Osteoblast (primary cell): ENCODE measurements at regions not wholly inside any gene's neighbourhood (a gene's known extent, or its start where the extent isn't known, plus 50 kb on each side); places are given as distances from the start of the nearest gene placed in this dataset.

ENCODE experiments used
- DNase-seq: peaks from one replicate; pipeline ENCODE4 v3.0.0; 2011; ENCODE audit warnings: low spot score, mixed read lengths; ENCODE audit not compliant: insufficient read length; ENCODE audit errors: missing footprints
- H2AFZ ChIP-seq: 2 replicates; pipeline ENCODE4 v1.6.0; 2011; ENCODE audit warnings: mild to moderate bottlenecking, low read length
- H3K27ac ChIP-seq: 2 replicates; pipeline ENCODE4 v1.5.1; 2011; ENCODE audit warnings: mild to moderate bottlenecking, low read depth, low read length, moderate library complexity
- H3K27me3 ChIP-seq: 2 replicates; pipeline ENCODE4 v1.6.0; 2012; ENCODE audit warnings: mild to moderate bottlenecking, control low read depth, inconsistent platforms, low read length, moderate library complexity; ENCODE audit not compliant: insufficient read depth
- H3K36me3 ChIP-seq: 2 replicates; pipeline ENCODE4 v1.5.1; 2011; ENCODE audit warnings: mild to moderate bottlenecking, low read length, control low read depth, moderate library complexity; ENCODE audit not compliant: insufficient read depth
- H3K4me1 ChIP-seq: 2 replicates; pipeline ENCODE4 v1.5.1; 2011; ENCODE audit warnings: mild to moderate bottlenecking, low read length, control low read depth, moderate library complexity; ENCODE audit not compliant: insufficient read depth
- H3K4me2 ChIP-seq: 2 replicates; pipeline ENCODE4 v1.6.0; 2011; ENCODE audit warnings: mild to moderate bottlenecking, low read length; ENCODE audit not compliant: insufficient read depth
- H3K4me3 ChIP-seq: fragments of 200-600 bp; sonication (generic); 3 replicates; pipeline ENCODE4 v1.5.1; 2012; ENCODE audit warnings: mild to moderate bottlenecking, low read length, inconsistent platforms; ENCODE audit not compliant: insufficient read depth
- H3K79me2 ChIP-seq: 2 replicates; pipeline ENCODE4 v1.6.0; 2012; ENCODE audit warnings: mild to moderate bottlenecking, low read length, control low read depth, inconsistent platforms; ENCODE audit not compliant: insufficient read depth
- H3K9me3 ChIP-seq: 2 replicates; pipeline ENCODE4 v1.5.1; 2011; ENCODE audit warnings: low read depth, low read length, control low read depth
- H4K20me1 ChIP-seq: 2 replicates; pipeline ENCODE4 v1.6.0; 2012; ENCODE audit warnings: mild to moderate bottlenecking, low read length, control low read depth; ENCODE audit not compliant: insufficient read depth
- CTCF ChIP-seq: IDR thresholded peaks from 2 replicates; pipeline ENCODE4 v1.5.1; 2011; ENCODE audit warnings: mild to moderate bottlenecking, low read depth, low read length, moderate library complexity; ENCODE audit errors: extremely low read depth

- H3K4me2 ChIP-seq, result no peak overlapping the region
- DNase-seq, result no peak
Observed at GRCh38 chr1:56115701-56116100, 463.7 kb downstream of the PLPP3 start.

GRCh38 chr1:56113679-56114078 is 465.7 kb downstream of the PLPP3 start:
- no peak for TF ChIP-seq CTCF
- no peak overlapping the region for H3K4me2 ChIP-seq
- H3K27ac ChIP-seq, result no peak overlapping the region
- no peaks in the 10 kb centered on the region for H3K36me3 ChIP-seq
- no peaks in the 10 kb centered on the region for H3K27me3 ChIP-seq
- H3K4me3 ChIP-seq, result no peak overlapping the region
- DNase-seq, result no peak
- no peaks in the 10 kb centered on the region for H4K20me1 ChIP-seq
- no peaks in the 10 kb centered on the region for H3K9me3 ChIP-seq
- H3K79me2 ChIP-seq, result no peaks in the 10 kb centered on the region
- no peak overlapping the region for H2AFZ ChIP-seq
- H3K4me1 ChIP-seq, result no peaks in the 10 kb centered on the region

More at GRCh38 chr1:56115701-56116100, 463.7 kb downstream of the PLPP3 start:
- Histone ChIP-seq H3K4me1 (no peaks in the 10 kb centered on the region), H3K4me3 (no peak overlapping the region), H2AFZ (no peak overlapping the region), H3K9me3 (no peaks in the 10 kb centered on the region), H3K79me2 (no peaks in the 10 kb centered on the region), H3K36me3 (no peaks in the 10 kb centered on the region), H3K27me3 (no peaks in the 10 kb centered on the region), H4K20me1 (no peaks in the 10 kb centered on the region), H3K27ac (no peak overlapping the region)
- TF ChIP-seq CTCF, result no peak

- no peaks in the 10 kb centered on the region for H3K27me3 ChIP-seq
- no peaks in the 10 kb centered on the region for H3K79me2 ChIP-seq
- H3K4me2 ChIP-seq, result no peak overlapping the region
- no peaks in the 10 kb centered on the region for H3K36me3 ChIP-seq
- no peaks in the 10 kb centered on the region for H4K20me1 ChIP-seq
- no peak overlapping the region for H3K4me3 ChIP-seq
- H3K4me1 ChIP-seq, result no peaks in the 10 kb centered on the region
- TF ChIP-seq CTCF, result no peak
- H3K27ac ChIP-seq, result no peak overlapping the region
- no peaks in the 10 kb centered on the region for H3K9me3 ChIP-seq
- DNase-seq, result no peak
- H2AFZ ChIP-seq, result no peak overlapping the region
Observed at GRCh38 chr1:56107275-56107638, 472.1 kb downstream of the PLPP3 start.

- H3K4me2 ChIP-seq, result no peak overlapping the region
Observed at GRCh38 chr1:56106531-56107274, 472.7 kb downstream of the PLPP3 start.

More at GRCh38 chr1:56106531-56107274, 472.7 kb downstream of the PLPP3 start:
- Histone ChIP-seq H2AFZ (no peak overlapping the region), H3K36me3 (no peaks in the 10 kb centered on the region), H4K20me1 (no peaks in the 10 kb centered on the region), H3K79me2 (no peaks in the 10 kb centered on the region), H3K27ac (no peak overlapping the region), H3K9me3 (no peaks in the 10 kb centered on the region), H3K4me1 (no peaks in the 10 kb centered on the region), H3K4me3 (no peak overlapping the region), H3K27me3 (no peaks in the 10 kb centered on the region)
- no peak for DNase-seq
- TF ChIP-seq CTCF, result no peak
